Pancreas (tissue), 10 donors: ENCODE measurements at regions not wholly inside any gene's neighbourhood (a gene's known extent, or its start where the extent isn't known, plus 50 kb on each side); places are given as distances from the start of the nearest gene placed in this dataset.

ENCODE experiments used
- ATAC-seq, 4 donors: fragments of 200-7000 bp; cut with Tn5 transposase; one replicate each; pipeline versions ENCODE4 v1.8.0 to v1.9.1; 2020; ENCODE audit warnings: mild to moderate bottlenecking in 4 of 4, moderate library complexity in 4 of 4
- DNase-seq, 6 donors: peaks; one replicate each; pipeline ENCODE4 v3.0.0-alpha.2; 2020
- FAIRE-seq: peaks from 2 replicates; lab custom pipeline; 2012; peaks lifted over from hg19 to GRCh38; lab: Jason Lieb, UNC
- H3K27ac ChIP-seq, 4 donors: fragments of 200-600 bp; sonication (generic); 1 replicate in 3 of 4; 2 replicates in 1 of 4; pipeline versions ENCODE4 v1.5.0 to v1.8.0; 2020
- H3K27me3 ChIP-seq, 4 donors: fragments of 200-600 bp; one replicate each; pipeline ENCODE4 v1.8.0; 2021
- H3K36me3 ChIP-seq, 3 donors: fragments of 200-600 bp; sonication (generic) in 1 of 3; one replicate each; pipeline versions ENCODE4 v1.5.0 to v1.8.0; 2020 to 2021
- H3K4me1 ChIP-seq, 3 donors: fragments of 200-600 bp; one replicate each; pipeline ENCODE4 v1.8.0; 2021
- H3K4me3 ChIP-seq, 4 donors: fragments of 200-600 bp; sonication (generic) in 2 of 4; one replicate each; pipeline versions ENCODE4 v1.5.0 to v1.8.0; 2020 to 2021
- H3K9me3 ChIP-seq, 4 donors: fragments of 200-600 bp; one replicate each; pipeline ENCODE4 v1.8.0; 2021
- WGBS, 2 donors: extraction: QIAGEN DNeasy Blood & Tissue Kit; methylation state at CpG; one replicate each; pipeline ENCODE4 v1.1.7; 2013; 5-methylcytosine and 5-hydroxymethylcytosine counted together
- intact Hi-C, 3 donors: fragments of 100-400 bp; cut with DNase I; formaldehyde crosslinking; loops; one replicate each; pipeline versions ENCODE4 v1.11.1 to v1.14.2; 2022
- TF ChIP-seq, protein P1 (sequence below), 4 donors: fragments of 200-600 bp; sonication (generic) in 3 of 4; IDR thresholded peaks; one replicate each; pipeline versions ENCODE4 v1.5.0 to v1.8.0; 2021; ENCODE audit warnings: antibody characterized with exemption in 4 of 4
- donor health status: healthy with polysubstance abuse.
- donor health status: DM: no; HTN: no; CAD: no; lungs with moderate emphysema.
- donor health status: DM: no; HTN: no; CAD: no.
- donor health status: control.
- donor health status: control.
- donor health status: Bipolar disorder and iron deficiency.
- donor health status: DM: yes; HTN: yes; CAD: no.
- donor health status: DM: no; HTN: no; CAD: no.
- donor health status: DM: no; HTN: no; CAD: no.
- donor health status: DM: yes; HTN: yes; CAD: no.

DNA sequence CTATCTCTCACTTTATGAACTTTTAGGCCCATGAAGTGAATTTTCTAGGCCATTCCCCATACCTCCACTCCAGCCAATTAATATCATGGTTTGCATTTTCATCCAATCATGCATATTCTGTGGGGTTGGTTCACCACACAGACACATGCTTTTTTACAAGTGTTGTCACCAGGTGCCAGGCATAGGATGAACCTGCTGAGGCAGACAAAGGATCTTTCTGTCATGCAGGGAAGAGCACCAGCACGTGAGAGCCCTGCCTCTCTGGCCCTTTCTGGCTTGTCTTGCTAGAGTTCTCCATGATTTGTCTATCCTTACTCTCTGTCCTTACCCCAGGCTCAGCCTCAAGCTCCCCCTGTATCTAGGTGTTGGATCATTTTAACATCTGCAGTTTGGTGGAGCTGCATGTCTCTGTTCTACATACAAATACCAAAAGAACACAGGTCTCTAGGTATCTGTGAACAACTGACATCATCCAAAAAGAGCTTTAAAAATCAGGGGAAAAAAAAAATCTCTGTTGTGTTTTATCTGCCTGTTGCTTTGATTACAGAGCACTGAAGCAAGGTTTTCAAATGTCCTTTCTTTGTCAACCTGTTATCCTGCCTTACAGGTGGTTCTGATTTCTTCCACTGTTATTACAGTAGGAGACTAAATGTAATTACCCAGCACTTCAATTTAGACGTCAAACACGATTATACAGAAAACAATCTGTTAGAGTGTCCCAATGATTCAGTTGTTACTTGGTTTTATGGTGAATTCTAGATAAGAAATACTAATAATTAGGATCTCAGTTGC, 58.4 kb upstream of the GRAMD1B start:
- Histone ChIP-seq H3K36me3 (no peaks in the 10 kb centered on the region), H3K4me3 (no peak overlapping the region), H3K9me3 (no peaks in the 10 kb centered on the region), H3K4me1 (no peaks in the 10 kb centered on the region), H3K27ac (no peak overlapping the region), H3K27me3 (peaks cover 0 to 5% (median 0%) of the 10 kb centered on the region in 4 donors)
- ATAC-seq (no peak), FAIRE-seq (no peak), DNase-seq (no peak)
- TF ChIP-seq, protein P1, sequence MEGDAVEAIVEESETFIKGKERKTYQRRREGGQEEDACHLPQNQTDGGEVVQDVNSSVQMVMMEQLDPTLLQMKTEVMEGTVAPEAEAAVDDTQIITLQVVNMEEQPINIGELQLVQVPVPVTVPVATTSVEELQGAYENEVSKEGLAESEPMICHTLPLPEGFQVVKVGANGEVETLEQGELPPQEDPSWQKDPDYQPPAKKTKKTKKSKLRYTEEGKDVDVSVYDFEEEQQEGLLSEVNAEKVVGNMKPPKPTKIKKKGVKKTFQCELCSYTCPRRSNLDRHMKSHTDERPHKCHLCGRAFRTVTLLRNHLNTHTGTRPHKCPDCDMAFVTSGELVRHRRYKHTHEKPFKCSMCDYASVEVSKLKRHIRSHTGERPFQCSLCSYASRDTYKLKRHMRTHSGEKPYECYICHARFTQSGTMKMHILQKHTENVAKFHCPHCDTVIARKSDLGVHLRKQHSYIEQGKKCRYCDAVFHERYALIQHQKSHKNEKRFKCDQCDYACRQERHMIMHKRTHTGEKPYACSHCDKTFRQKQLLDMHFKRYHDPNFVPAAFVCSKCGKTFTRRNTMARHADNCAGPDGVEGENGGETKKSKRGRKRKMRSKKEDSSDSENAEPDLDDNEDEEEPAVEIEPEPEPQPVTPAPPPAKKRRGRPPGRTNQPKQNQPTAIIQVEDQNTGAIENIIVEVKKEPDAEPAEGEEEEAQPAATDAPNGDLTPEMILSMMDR (IDR thresholded peaks at IDR 0.05): no peak
- 59 to 68% methylated on average over 3 of the region's 3 CpGs for WGBS, 2 donors
- intact Hi-C loops: no loop called here

DNA sequence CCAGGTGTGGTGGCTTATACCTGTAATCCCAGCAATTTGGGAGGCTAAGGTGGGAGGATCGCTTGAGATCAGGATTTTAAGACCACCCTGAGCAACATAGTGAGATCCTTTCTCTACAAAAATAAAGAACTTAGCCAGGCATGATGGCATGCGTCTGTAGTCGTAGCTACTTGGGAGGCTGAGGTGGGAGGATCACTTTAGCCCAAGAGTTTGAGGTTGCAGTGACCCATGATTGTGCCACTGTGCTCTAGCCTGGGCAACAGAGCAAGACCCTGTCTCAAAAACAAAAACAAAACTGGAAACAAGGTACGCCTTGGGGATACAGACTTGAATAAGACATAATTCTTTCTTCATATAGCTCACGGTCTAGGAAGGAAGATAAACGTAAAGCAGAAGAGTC, 63.1 kb upstream of the GRAMD1B start:
- Histone ChIP-seq H3K27ac (no peak overlapping the region), H3K36me3 (no peaks in the 10 kb centered on the region), H3K4me1 (no peaks in the 10 kb centered on the region), H3K4me3 (no peak overlapping the region), H3K27me3 (no peaks in the 10 kb centered on the region), H3K9me3 (no peaks in the 10 kb centered on the region)
- DNase-seq (no peak), FAIRE-seq (no peak), ATAC-seq (no peak)
- WGBS, 2 donors: 75 to 84% methylated on average over 6 of the region's 6 CpGs
- intact Hi-C loops: no loop called here
- TF ChIP-seq, protein P1 (IDR thresholded peaks at IDR 0.05): no peak

DNA sequence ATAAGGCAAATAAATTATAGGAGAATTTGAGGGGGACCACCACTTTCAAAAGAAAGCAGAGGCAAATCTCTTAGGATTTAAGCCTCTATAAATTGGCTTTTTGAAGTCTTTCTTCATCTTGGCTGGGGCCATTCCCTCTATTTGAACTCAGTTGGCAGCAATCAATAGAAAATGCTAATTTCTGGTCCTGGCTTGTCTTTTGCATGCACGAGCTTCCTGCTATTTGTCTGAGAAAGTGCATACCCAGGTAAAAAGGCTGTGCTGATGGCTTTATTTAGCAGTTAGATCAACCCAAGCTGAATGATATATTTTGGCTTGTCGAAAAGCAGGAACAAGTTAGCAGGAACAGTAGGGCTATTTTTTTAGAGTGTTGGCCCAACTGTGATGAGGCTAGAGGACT, 64.1 kb upstream of the GRAMD1B start:
- 29 to 50% methylated on average over 2 of the region's 2 CpGs for WGBS, 2 donors
- TF ChIP-seq, protein P1 (IDR thresholded peaks at IDR 0.05): no peak
- Histone ChIP-seq H3K27me3 (peaks cover 0 to 6% (median 0%) of the 10 kb centered on the region in 4 donors), H3K36me3 (no peaks in the 10 kb centered on the region), H3K27ac (no peak overlapping the region), H3K4me1 (no peaks in the 10 kb centered on the region), H3K4me3 (no peak overlapping the region), H3K9me3 (no peaks in the 10 kb centered on the region)
- intact Hi-C loops: no loop called here
- FAIRE-seq (no peak), ATAC-seq (no peak), DNase-seq (no peak)

DNA sequence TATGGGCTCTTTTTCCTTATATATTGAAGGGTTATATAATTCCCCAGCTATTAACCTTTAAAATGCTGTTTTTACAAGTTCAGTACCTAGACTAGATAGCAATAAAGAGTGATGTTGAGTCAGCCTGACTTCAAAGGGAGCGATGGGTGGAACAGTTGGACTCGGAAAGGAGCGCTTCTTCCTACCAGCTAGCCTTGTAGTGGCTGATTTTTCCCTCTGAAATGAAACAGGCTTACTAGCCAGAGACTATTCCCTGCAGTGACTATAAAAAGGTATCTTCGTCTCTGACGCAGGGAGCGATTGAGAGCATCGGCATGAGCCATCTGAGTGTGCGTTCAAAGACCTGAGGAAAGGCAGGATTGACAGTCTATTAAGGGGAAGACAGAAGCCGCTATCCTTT, 66.0 kb upstream of the GRAMD1B start:
- intact Hi-C loops: no loop called here
- H3K27ac ChIP-seq: no peak overlapping the region
- no peaks in the 10 kb centered on the region for H3K9me3 ChIP-seq
- no peak for ATAC-seq
- TF ChIP-seq, protein P1 (IDR thresholded peaks at IDR 0.05): no peak
- WGBS, 2 donors: 78 to 89% methylated on average over 9 of the region's 9 CpGs
- no peaks in the 10 kb centered on the region for H3K4me1 ChIP-seq
- peaks cover 0 to 6% (median 0%) of the 10 kb centered on the region in 4 donors for H3K27me3 ChIP-seq
- H3K4me3 ChIP-seq: no peak overlapping the region
- no peaks in the 10 kb centered on the region for H3K36me3 ChIP-seq
- no peak for FAIRE-seq
- DNase-seq: no peak

DNA sequence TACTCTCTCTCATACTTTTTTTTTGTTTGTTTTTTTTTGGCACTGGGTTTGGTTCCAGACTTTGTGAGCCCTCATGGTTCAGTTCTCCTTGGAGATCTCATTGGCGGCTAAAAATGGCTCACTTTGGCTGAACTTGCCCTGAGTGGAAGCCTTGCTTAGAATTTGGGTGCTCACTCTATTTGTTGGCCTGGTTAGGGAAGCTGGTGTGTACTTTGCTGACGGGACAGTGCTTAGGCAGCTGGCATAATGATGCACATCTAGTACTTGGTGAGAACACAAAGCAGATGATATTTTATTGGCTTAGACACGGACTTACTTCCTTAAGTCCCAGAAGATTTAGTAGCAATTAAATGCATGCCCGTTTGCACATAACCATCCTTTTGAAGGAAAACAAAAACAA, 66.5 kb upstream of the GRAMD1B start:
- no peak overlapping the region for H3K27ac ChIP-seq
- ATAC-seq (no peak), DNase-seq (no peak), FAIRE-seq (no peak)
- TF ChIP-seq, protein P1 (IDR thresholded peaks at IDR 0.05): no peak
- H3K4me1 ChIP-seq: no peaks in the 10 kb centered on the region
- H3K9me3 ChIP-seq: no peaks in the 10 kb centered on the region
- H3K4me3 ChIP-seq: no peak overlapping the region
- WGBS, 2 donors: 53 to 64% methylated on average over 4 of the region's 4 CpGs
- H3K27me3 ChIP-seq: peaks cover 0 to 6% (median 0%) of the 10 kb centered on the region in 4 donors
- no peaks in the 10 kb centered on the region for H3K36me3 ChIP-seq
- intact Hi-C loops: no loop called here
